BE2C (cell line): ENCODE measurements at regions not wholly inside any gene's neighbourhood (a gene's known extent, or its start where the extent isn't known, plus 50 kb on each side); places are given as distances from the start of the nearest gene placed in this dataset.

Source experiments
- DNase-seq: peaks from one replicate; pipeline ENCODE4 v3.0.0-alpha.2; 2020
- H3K27me3 ChIP-seq: fragments of 250-450 bp; sonication (Bioruptor Pico); 2 replicates; pipeline ENCODE4 v1.5.1; 2020; ENCODE audit warnings: mild to moderate bottlenecking
- H3K36me3 ChIP-seq: fragments of 250-450 bp; sonication (Bioruptor Pico); 2 replicates; pipeline ENCODE4 v1.5.1; 2020; ENCODE audit warnings: mild to moderate bottlenecking
- H3K4me1 ChIP-seq: fragments of 250-450 bp; sonication (Bioruptor Pico); 2 replicates; pipeline ENCODE4 v1.5.1; 2020
- H3K4me3 ChIP-seq: 2 replicates; pipeline ENCODE4 v1.5.1; 2011; ENCODE audit warnings: low read depth, low read length
- H3K9me3 ChIP-seq: fragments of 250-450 bp; sonication (Bioruptor Pico); 2 replicates; pipeline ENCODE4 v1.5.1; 2020
- TF ChIP-seq, protein P1 (sequence below): IDR thresholded peaks from 2 replicates; pipeline ENCODE4 v1.5.1; 2012; ENCODE audit warnings: mild to moderate bottlenecking, low read depth, low read length

DNA sequence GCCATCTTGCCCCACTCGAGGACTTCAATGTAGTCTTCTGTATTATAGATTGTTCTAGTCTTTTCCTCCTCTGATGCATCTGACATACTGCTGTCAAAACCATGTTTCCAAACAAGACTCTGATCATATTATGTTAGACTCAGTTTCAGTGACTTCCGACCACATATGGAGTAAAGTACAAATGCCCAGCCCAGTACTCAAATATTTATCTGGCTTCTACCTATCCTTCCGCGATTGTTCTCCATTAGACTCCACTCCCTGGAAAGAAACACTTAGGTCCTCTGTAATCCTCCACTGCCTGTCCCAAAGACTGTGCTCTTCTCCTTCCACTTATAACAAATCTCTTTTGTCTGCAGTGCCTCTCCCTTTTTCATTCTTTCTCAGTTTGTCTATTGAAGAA, 439.5 kb downstream of the EFNB2 start:
- TF ChIP-seq, protein P1, sequence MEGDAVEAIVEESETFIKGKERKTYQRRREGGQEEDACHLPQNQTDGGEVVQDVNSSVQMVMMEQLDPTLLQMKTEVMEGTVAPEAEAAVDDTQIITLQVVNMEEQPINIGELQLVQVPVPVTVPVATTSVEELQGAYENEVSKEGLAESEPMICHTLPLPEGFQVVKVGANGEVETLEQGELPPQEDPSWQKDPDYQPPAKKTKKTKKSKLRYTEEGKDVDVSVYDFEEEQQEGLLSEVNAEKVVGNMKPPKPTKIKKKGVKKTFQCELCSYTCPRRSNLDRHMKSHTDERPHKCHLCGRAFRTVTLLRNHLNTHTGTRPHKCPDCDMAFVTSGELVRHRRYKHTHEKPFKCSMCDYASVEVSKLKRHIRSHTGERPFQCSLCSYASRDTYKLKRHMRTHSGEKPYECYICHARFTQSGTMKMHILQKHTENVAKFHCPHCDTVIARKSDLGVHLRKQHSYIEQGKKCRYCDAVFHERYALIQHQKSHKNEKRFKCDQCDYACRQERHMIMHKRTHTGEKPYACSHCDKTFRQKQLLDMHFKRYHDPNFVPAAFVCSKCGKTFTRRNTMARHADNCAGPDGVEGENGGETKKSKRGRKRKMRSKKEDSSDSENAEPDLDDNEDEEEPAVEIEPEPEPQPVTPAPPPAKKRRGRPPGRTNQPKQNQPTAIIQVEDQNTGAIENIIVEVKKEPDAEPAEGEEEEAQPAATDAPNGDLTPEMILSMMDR: no peak
- H3K36me3 ChIP-seq: no peaks in the 10 kb centered on the region
- H3K4me1 ChIP-seq: no peaks in the 10 kb centered on the region
- DNase-seq: no peak
- no peak overlapping the region for H3K4me3 ChIP-seq
- no peaks in the 10 kb centered on the region for H3K27me3 ChIP-seq
- H3K9me3 ChIP-seq: no peaks in the 10 kb centered on the region

DNA sequence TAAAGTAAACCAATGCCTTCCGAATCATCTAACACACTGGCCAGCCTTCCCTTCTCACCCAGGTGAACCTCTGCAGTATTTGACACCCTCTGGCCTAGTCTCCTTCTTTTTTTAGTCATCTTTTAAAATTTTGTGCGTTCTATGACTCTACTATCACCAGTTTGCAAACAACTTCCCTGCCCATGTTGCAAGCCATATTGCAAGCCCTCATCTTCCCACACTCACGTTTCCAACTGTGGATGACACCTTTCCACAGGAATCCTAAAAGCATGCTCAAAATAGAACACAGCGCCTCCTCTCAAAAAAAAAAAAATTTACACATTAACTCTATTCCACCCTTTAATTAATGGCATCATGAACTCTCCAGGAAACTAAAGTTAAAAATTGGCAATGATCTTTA, 440.1 kb downstream of the EFNB2 start:
- H3K9me3 ChIP-seq: no peaks in the 10 kb centered on the region
- H3K36me3 ChIP-seq: no peaks in the 10 kb centered on the region
- TF ChIP-seq, protein P1: no peak
- DNase-seq: no peak
- H3K4me3 ChIP-seq: no peak overlapping the region
- no peaks in the 10 kb centered on the region for H3K4me1 ChIP-seq
- H3K27me3 ChIP-seq: no peaks in the 10 kb centered on the region

DNA sequence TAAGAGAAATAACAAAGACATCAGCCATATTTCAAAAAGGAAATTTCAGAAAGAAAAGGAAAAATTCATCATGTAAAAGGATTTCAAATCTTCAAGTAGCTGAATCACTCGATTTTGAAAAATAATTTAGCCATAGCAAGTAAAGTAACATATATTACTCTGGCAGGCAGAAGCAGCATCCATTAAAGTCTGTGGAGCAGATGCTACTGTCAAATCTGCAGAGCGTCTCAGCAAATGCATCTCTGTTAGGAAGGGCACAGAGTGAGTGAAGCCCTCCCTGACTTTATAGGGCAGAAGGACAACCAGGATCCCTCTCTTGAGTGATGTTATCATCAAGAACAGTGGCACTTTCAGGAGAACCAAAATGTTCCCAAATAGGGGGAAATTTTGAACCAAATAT, 445.5 kb downstream of the EFNB2 start:
- TF ChIP-seq, protein P1: no peak
- Histone ChIP-seq H3K4me3 (no peak overlapping the region), H3K4me1 (no peaks in the 10 kb centered on the region), H3K27me3 (no peaks in the 10 kb centered on the region), H3K36me3 (no peaks in the 10 kb centered on the region), H3K9me3 (no peaks in the 10 kb centered on the region)
- no peak for DNase-seq

DNA sequence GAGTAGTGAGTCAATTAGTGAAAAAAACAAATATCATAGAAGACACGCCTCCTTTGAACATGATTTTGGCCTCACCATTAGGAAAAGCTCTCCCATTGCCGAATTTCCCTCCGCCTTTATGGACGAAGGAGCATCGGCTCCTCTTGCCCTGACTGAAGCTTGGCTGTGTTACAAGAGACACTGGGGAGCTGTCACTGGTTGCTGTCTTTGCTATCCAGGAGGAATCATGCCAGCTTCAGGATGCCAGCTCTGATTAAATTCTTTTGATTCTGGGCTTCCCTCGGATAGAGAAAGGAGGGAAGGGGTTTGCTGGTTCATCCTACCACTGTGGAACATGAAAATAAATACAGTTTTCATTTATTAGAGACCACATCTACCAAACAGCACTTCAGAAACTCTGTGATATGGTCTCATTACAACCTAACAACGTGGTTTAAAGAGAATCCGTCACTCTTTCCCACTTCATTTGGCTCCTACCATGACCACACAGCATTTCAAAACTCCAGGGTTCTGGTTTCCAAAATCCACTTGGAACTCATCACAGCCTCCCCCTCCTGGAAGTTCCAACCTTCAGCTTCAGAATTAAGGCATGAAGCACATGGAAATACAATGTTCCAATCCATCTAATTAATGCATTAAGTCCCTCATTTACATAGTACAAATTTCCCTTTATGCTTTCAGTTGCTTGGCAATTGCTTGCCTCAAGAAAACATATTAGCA, 446.0 kb downstream of the EFNB2 start:
- no peak for DNase-seq
- TF ChIP-seq, protein P1: no peak

DNA sequence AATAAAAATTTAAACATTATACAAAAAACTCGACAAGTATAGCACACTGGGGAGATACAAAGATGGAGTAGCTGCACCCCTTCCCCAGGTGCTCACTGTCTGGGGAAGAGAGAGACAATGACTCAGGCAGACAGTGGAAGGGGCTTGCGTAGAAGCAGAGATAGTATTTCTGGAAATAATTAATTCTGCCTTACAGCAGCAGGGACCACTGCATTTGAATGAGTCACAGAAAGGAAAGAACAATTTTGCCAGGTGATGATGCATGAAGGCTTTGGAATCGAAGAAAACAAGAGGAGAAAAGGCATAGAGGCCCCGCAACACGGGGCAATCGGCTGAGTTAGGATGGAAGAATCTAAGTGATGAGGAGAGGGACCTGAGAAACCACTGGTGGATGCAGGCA, 447.4 kb downstream of the EFNB2 start:
- TF ChIP-seq, protein P1: no peak
- H3K9me3 ChIP-seq: no peaks in the 10 kb centered on the region
- H3K36me3 ChIP-seq: no peaks in the 10 kb centered on the region
- H3K27me3 ChIP-seq: no peaks in the 10 kb centered on the region
- DNase-seq: no peak
- H3K4me1 ChIP-seq: no peaks in the 10 kb centered on the region
- H3K4me3 ChIP-seq: no peak overlapping the region

More for the DNA sequence above, 446.0 kb downstream of the EFNB2 start:
- Histone ChIP-seq H3K4me3 (no peak overlapping the region), H3K27me3 (no peaks in the 10 kb centered on the region), H3K4me1 (no peaks in the 10 kb centered on the region), H3K36me3 (no peaks in the 10 kb centered on the region), H3K9me3 (no peaks in the 10 kb centered on the region)

DNA sequence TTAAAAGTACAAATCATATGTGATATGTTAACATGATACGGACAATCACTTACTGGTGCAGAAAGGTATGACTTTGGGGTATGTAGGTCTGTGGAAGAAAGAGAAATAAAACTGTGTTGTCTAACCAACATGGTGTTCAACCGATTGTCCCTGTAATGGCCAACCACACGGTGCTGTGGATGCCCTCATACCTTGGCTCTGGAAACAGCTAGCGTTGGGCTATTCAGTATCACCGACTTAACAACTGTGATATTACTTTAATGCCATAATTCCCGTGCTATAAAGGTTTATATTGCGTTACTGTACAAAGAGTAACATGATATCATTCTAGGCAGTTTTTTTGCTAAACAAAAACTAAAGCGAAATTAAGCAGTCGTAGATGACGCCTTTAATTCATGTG, 448.3 kb downstream of the EFNB2 start:
- no peak overlapping the region for H3K4me3 ChIP-seq
- DNase-seq: no peak
- H3K9me3 ChIP-seq: no peaks in the 10 kb centered on the region
- TF ChIP-seq, protein P1: no peak
- H3K27me3 ChIP-seq: no peaks in the 10 kb centered on the region
- H3K36me3 ChIP-seq: no peaks in the 10 kb centered on the region
- no peaks in the 10 kb centered on the region for H3K4me1 ChIP-seq
